HL-60 (cell line): ENCODE measurements at regions not wholly inside any gene's neighbourhood (a gene's known extent, or its start where the extent isn't known, plus 50 kb on each side); places are given as distances from the start of the nearest gene placed in this dataset.

ENCODE experiments used
- POLR2AphosphoS5 ChIP-seq: IDR thresholded peaks from 2 replicates; pipeline ENCODE4 v1.6.1; 2012; ENCODE audit warnings: low read depth
- TF ChIP-seq, protein P1 (sequence below): IDR thresholded peaks from one replicate; pipeline ENCODE4 v1.5.1; 2011; ENCODE audit warnings: low read length, control low read depth, inconsistent platforms; ENCODE audit not compliant: insufficient read depth

- TF ChIP-seq, protein P1, sequence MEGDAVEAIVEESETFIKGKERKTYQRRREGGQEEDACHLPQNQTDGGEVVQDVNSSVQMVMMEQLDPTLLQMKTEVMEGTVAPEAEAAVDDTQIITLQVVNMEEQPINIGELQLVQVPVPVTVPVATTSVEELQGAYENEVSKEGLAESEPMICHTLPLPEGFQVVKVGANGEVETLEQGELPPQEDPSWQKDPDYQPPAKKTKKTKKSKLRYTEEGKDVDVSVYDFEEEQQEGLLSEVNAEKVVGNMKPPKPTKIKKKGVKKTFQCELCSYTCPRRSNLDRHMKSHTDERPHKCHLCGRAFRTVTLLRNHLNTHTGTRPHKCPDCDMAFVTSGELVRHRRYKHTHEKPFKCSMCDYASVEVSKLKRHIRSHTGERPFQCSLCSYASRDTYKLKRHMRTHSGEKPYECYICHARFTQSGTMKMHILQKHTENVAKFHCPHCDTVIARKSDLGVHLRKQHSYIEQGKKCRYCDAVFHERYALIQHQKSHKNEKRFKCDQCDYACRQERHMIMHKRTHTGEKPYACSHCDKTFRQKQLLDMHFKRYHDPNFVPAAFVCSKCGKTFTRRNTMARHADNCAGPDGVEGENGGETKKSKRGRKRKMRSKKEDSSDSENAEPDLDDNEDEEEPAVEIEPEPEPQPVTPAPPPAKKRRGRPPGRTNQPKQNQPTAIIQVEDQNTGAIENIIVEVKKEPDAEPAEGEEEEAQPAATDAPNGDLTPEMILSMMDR: no peak
- no peak for TF ChIP-seq POLR2AphosphoS5
These were observed 159.9 kb upstream of the EEF2KMT start for GRCh38 chr16:5257462-5257861.
